MM.1S (cell line): ENCODE measurements at regions not wholly inside any gene's neighbourhood (a gene's known extent, or its start where the extent isn't known, plus 50 kb on each side); places are given as distances from the start of the nearest gene placed in this dataset.

Experiments
- EZH2 ChIP-seq: fragments of 300-600 bp; sonication (generic); optimal IDR thresholded peaks from 2 replicates; pipeline ENCODE3; 2017; ENCODE audit warnings: low read depth, mild to moderate bottlenecking, antibody characterized with exemption, low read length, mixed read lengths
- EZH2phosphoT487 ChIP-seq: fragments of 300-600 bp; sonication (generic); IDR thresholded peaks from 2 replicates; pipeline ENCODE4 v1.6.1; 2018; ENCODE audit warnings: antibody characterized with exemption, low read length
- TF ChIP-seq, protein P1 (sequence below): fragments of 300-600 bp; sonication (generic); IDR thresholded peaks from 2 replicates; pipeline ENCODE4 v1.5.1; 2016; ENCODE audit warnings: antibody characterized with exemption, low read length, mixed read lengths

DNA sequence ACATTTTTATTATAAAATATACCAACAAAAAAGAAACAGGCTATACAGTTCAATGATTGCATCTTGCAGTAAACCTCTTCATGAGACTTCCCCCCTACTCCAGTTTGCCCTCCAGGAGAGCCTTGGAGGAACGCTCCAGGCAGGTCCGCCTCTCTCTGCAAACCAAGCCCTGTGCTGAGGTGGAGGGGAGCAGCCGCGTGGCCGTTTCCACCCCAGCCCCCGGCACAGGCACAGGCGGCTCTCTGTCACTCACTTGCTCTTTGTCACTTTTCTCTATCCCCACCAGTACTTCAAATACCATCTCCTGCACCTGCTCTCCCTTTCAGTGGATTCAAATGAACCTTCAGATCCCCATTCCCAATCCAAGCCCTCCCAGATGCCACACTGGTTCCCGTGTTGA lies 479.9 kb downstream of the OCA2 start:
- no peak for TF ChIP-seq EZH2
- TF ChIP-seq, protein P1, sequence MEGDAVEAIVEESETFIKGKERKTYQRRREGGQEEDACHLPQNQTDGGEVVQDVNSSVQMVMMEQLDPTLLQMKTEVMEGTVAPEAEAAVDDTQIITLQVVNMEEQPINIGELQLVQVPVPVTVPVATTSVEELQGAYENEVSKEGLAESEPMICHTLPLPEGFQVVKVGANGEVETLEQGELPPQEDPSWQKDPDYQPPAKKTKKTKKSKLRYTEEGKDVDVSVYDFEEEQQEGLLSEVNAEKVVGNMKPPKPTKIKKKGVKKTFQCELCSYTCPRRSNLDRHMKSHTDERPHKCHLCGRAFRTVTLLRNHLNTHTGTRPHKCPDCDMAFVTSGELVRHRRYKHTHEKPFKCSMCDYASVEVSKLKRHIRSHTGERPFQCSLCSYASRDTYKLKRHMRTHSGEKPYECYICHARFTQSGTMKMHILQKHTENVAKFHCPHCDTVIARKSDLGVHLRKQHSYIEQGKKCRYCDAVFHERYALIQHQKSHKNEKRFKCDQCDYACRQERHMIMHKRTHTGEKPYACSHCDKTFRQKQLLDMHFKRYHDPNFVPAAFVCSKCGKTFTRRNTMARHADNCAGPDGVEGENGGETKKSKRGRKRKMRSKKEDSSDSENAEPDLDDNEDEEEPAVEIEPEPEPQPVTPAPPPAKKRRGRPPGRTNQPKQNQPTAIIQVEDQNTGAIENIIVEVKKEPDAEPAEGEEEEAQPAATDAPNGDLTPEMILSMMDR: no peak
- TF ChIP-seq EZH2phosphoT487: no peak
